H1 (cell line): ENCODE measurements at regions not wholly inside any gene's neighbourhood (a gene's known extent, or its start where the extent isn't known, plus 50 kb on each side); places are given as distances from the start of the nearest gene placed in this dataset.

ENCODE experiments used
- CTCF ChIA-PET: fragments of 300-600 bp; sonication (Branson Sonifier 250); formaldehyde crosslinking; loops from one replicate; lab custom pipeline; 2021; ENCODE audit not compliant: partially characterized antibody; lab: Charles Lee
- POLR2A ChIA-PET: fragments of 300-600 bp; sonication (Branson Sonifier 250); formaldehyde crosslinking; loops from one replicate; lab custom pipeline; 2021; ENCODE audit warnings: inconsistent platforms; ENCODE audit not compliant: partially characterized antibody; lab: Charles Lee
- DNase-seq, 2 experiments: peaks; one replicate each; pipeline versions ENCODE4 v3.0.0 to v3.0.0-alpha.2; 2010 to 2022; ENCODE audit warnings: low spot score in 2 of 2, low read depth in 1 of 2, mixed read lengths in 1 of 2
- FAIRE-seq: peaks from 2 replicates; lab custom pipeline; 2011; peaks lifted over from hg19 to GRCh38; lab: Jason Lieb, UNC
- H2AFZ ChIP-seq: 2 replicates; pipeline ENCODE4 v1.8.1; 2012; ENCODE audit warnings: low read length, inconsistent platforms
- H2AK5ac ChIP-seq: 2 replicates; pipeline ENCODE4 v1.6.1; 2013; ENCODE audit warnings: low read depth, low read length
- H2BK120ac ChIP-seq: replicated peaks from 2 replicates; pipeline ENCODE3; 2013; ENCODE audit warnings: low read depth, low read length, inconsistent platforms
- H2BK12ac ChIP-seq: 2 replicates; pipeline ENCODE4 v1.6.1; 2013; ENCODE audit warnings: low read depth, low read length
- H2BK15ac ChIP-seq: 2 replicates; pipeline ENCODE4 v1.6.1; 2013; ENCODE audit warnings: low read length
- H2BK20ac ChIP-seq: 2 replicates; pipeline ENCODE4 v1.6.1; 2013; ENCODE audit warnings: low read length
- H2BK5ac ChIP-seq: 2 replicates; pipeline ENCODE4 v1.6.1; 2013; ENCODE audit warnings: low read depth, low read length
- H3K14ac ChIP-seq: 2 replicates; pipeline ENCODE4 v1.6.1; 2013; ENCODE audit warnings: inconsistent platforms; ENCODE audit not compliant: insufficient read length
- H3K18ac ChIP-seq: 2 replicates; pipeline ENCODE4 v1.6.1; 2013; ENCODE audit warnings: low read length; ENCODE audit errors: extremely low read depth
- H3K23ac ChIP-seq: 2 replicates; pipeline ENCODE4 v1.6.1; 2013; ENCODE audit warnings: inconsistent platforms; ENCODE audit not compliant: insufficient read length
- H3K23me2 ChIP-seq: 2 replicates; pipeline ENCODE4 v1.6.1; 2013; ENCODE audit warnings: low read depth, low read length
- H3K27ac ChIP-seq: 2 replicates; pipeline ENCODE4 v1.6.1; 2011; ENCODE audit warnings: low read depth, low read length, inconsistent platforms
- H3K27me3 ChIP-seq, 4 experiments: replicated peaks in 1 of 4; 1 replicate in 1 of 4; 2 replicates in 3 of 4; pipeline versions ENCODE4 v1.6.1 to v1.8.1; 2011 to 2013; ENCODE audit warnings: low read length in 3 of 4, mild to moderate bottlenecking in 3 of 4, inconsistent platforms in 2 of 4, mixed read lengths in 2 of 4, moderate library complexity in 1 of 4; ENCODE audit not compliant: control insufficient read depth in 3 of 4, insufficient read depth in 3 of 4; ENCODE audit errors: extremely low read depth in 1 of 4
- H3K36me3 ChIP-seq, 4 experiments: 2 replicates each; pipeline versions ENCODE4 v1.6.1 to v1.8.1; 2011 to 2013; ENCODE audit warnings: mild to moderate bottlenecking in 4 of 4, low read length in 3 of 4, moderate library complexity in 2 of 4, control low read depth in 1 of 4, inconsistent platforms in 1 of 4; ENCODE audit not compliant: insufficient read depth in 4 of 4, control insufficient read depth in 2 of 4
- H3K4ac ChIP-seq: replicated peaks from 2 replicates; pipeline ENCODE3; 2013; ENCODE audit warnings: low read length, low read depth, mixed read lengths, inconsistent platforms; ENCODE audit not compliant: insufficient read length
- H3K4me1 ChIP-seq, 4 experiments: replicated peaks in 1 of 4; 1 replicate in 1 of 4; 2 replicates in 3 of 4; pipeline versions ENCODE4 v1.6.1 to v1.8.1; 2011 to 2013; ENCODE audit warnings: low read length in 3 of 4, inconsistent platforms in 2 of 4, mixed read lengths in 1 of 4; ENCODE audit not compliant: insufficient read depth in 4 of 4, control insufficient read depth in 3 of 4
- H3K4me2 ChIP-seq, 2 experiments: 2 replicates each; pipeline versions ENCODE4 v1.6.1 to v1.8.1; 2011 to 2013; ENCODE audit warnings: low read depth in 2 of 2, low read length in 2 of 2, control low read depth in 1 of 2, inconsistent platforms in 1 of 2, mild to moderate bottlenecking in 1 of 2; ENCODE audit not compliant: insufficient read depth in 1 of 2
- H3K4me3 ChIP-seq, 4 experiments: fragments of 200-600, 300-600 bp in 1 of 4; sonication (generic), shearing (Covaris generic), sonication (Bioruptor Twin) in 1 of 4; 2 replicates each; pipeline versions ENCODE4 v1.5.1 to v1.8.1; 2011 to 2016; ENCODE audit warnings: low read length in 4 of 4, low read depth in 3 of 4, control low read depth in 2 of 4, inconsistent platforms in 2 of 4, mild to moderate bottlenecking in 2 of 4, mixed read lengths in 1 of 4, moderate library complexity in 1 of 4; ENCODE audit not compliant: insufficient read depth in 2 of 4; ENCODE audit errors: extremely low read depth in 1 of 4
- H3K56ac ChIP-seq: replicated peaks from 2 replicates; pipeline ENCODE3; 2013; ENCODE audit warnings: low read depth, mild to moderate bottlenecking, mixed read lengths, low read length, inconsistent platforms; ENCODE audit not compliant: insufficient read length
- H3K79me1 ChIP-seq: 2 replicates; pipeline ENCODE4 v1.6.1; 2013; ENCODE audit warnings: low read depth, low read length, control low read depth
- H3K79me2 ChIP-seq, 2 experiments: 2 replicates each; pipeline versions ENCODE4 v1.6.1 to v1.8.1; 2012 to 2013; ENCODE audit warnings: low read length in 2 of 2, mild to moderate bottlenecking in 2 of 2, inconsistent platforms in 1 of 2; ENCODE audit not compliant: insufficient read depth in 2 of 2, control insufficient read depth in 1 of 2
- H3K9ac ChIP-seq, 4 experiments: replicated peaks in 1 of 4; 1 replicate in 1 of 4; 2 replicates in 3 of 4; pipeline versions ENCODE4 v1.6.1 to v1.8.1; 2011 to 2013; ENCODE audit warnings: low read depth in 3 of 4, low read length in 3 of 4, control low read depth in 2 of 4, mild to moderate bottlenecking in 2 of 4, moderate library complexity in 2 of 4, inconsistent platforms in 1 of 4; ENCODE audit errors: extremely low read depth in 1 of 4
- H3K9me3 ChIP-seq, 2 experiments: 2 replicates each; pipeline versions ENCODE4 v1.6.1 to v1.8.1; 2012 to 2013; ENCODE audit warnings: mild to moderate bottlenecking in 2 of 2, moderate library complexity in 2 of 2, control low read depth in 1 of 2, inconsistent platforms in 1 of 2, low read depth in 1 of 2, low read length in 1 of 2, mixed read lengths in 1 of 2; ENCODE audit not compliant: insufficient read depth in 2 of 2
- H4K20me1 ChIP-seq, 2 experiments: replicated peaks in 1 of 2; 2 replicates each; pipeline versions ENCODE3 to v1.8.1; 2011 to 2013; ENCODE audit warnings: inconsistent platforms in 2 of 2, low read length in 2 of 2, mild to moderate bottlenecking in 1 of 2; ENCODE audit not compliant: insufficient read depth in 2 of 2, control insufficient read depth in 1 of 2
- H4K5ac ChIP-seq: 2 replicates; pipeline ENCODE4 v1.6.1; 2013; ENCODE audit warnings: low read length, low read depth, mixed read lengths, inconsistent platforms; ENCODE audit not compliant: insufficient read length
- H4K8ac ChIP-seq: 2 replicates; pipeline ENCODE4 v1.8.0; 2013; ENCODE audit warnings: mild to moderate bottlenecking, moderate library complexity, low read length, inconsistent platforms; ENCODE audit not compliant: insufficient read depth; ENCODE audit errors: extremely low read depth
- H4K91ac ChIP-seq: replicated peaks from 2 replicates; pipeline ENCODE3; 2013; ENCODE audit warnings: low read length, mixed read lengths, inconsistent platforms; ENCODE audit not compliant: insufficient read length
- ATF3 ChIP-seq: IDR thresholded peaks from 2 replicates; pipeline ENCODE4 v1.6.1; 2011; ENCODE audit warnings: low read depth, mild to moderate bottlenecking, low read length; ENCODE audit not compliant: insufficient read depth
- BACH1 ChIP-seq: IDR thresholded peaks from 2 replicates; pipeline ENCODE4 v1.6.1; 2012; ENCODE audit warnings: low read length, improper control_type of control experiment
- BRCA1 ChIP-seq: IDR thresholded peaks from 2 replicates; pipeline ENCODE4 v1.6.1; 2012; ENCODE audit warnings: low read depth, low read length, improper control_type of control experiment
- CREB1 ChIP-seq: IDR thresholded peaks from 2 replicates; pipeline ENCODE4 v1.6.1; 2012; ENCODE audit warnings: inconsistent platforms
- GABPA ChIP-seq: IDR thresholded peaks from 2 replicates; pipeline ENCODE4 v1.6.1; 2011; ENCODE audit warnings: mild to moderate bottlenecking, low read length, moderate library complexity, borderline replicate concordance; ENCODE audit not compliant: insufficient read depth
- GTF2F1 ChIP-seq: IDR thresholded peaks from 2 replicates; pipeline ENCODE4 v1.6.1; 2012; ENCODE audit warnings: low read depth, low read length, improper control_type of control experiment, borderline replicate concordance
- HDAC6 ChIP-seq: IDR thresholded peaks from one replicate; pipeline ENCODE4 v1.7.1; 2012; ENCODE audit warnings: low read depth, mild to moderate bottlenecking, inconsistent platforms, low read length, moderate library complexity
- POLR2AphosphoS5 ChIP-seq: IDR thresholded peaks from 2 replicates; pipeline ENCODE4 v1.6.1; 2011; ENCODE audit warnings: low read depth, low read length
- RAD21 ChIP-seq, 2 experiments: IDR thresholded peaks in 1 of 2; conservative IDR thresholded peaks in 1 of 2; 2 replicates each; pipeline ENCODE4 v1.6.1; 2011; ENCODE audit warnings: low read depth in 2 of 2, low read length in 2 of 2, improper control_type of control experiment in 1 of 2, inconsistent platforms in 1 of 2, mild to moderate bottlenecking in 1 of 2, moderate library complexity in 1 of 2
- SP2 ChIP-seq: IDR thresholded peaks from 2 replicates; pipeline ENCODE4 v1.6.1; 2012; ENCODE audit warnings: mild to moderate bottlenecking, low read length, inconsistent platforms
- TEAD4 ChIP-seq: IDR thresholded peaks from 2 replicates; pipeline ENCODE4 v1.6.1; 2012; ENCODE audit warnings: low read depth, low read length, inconsistent platforms, mixed read lengths
- WGBS, 2 experiments: shearing (Covaris generic) in 1 of 2; methylation state at CpG; one replicate each; pipeline versions ENCODE4 v1.1.6 to v1.1.7; 2013 to 2015; ENCODE audit warnings: low lambda C conversion rate in 2 of 2, mixed read lengths in 2 of 2, inconsistent platforms in 1 of 2, low coverage in 1 of 2, missing lambda C conversion rate in 1 of 2; ENCODE audit not compliant: insufficient replicate concordance in 2 of 2, insufficient coverage in 1 of 2, insufficient read length in 1 of 2; ENCODE audit errors: extremely low coverage in 1 of 2, missing lambda C conversion rate in 1 of 2; 5-methylcytosine and 5-hydroxymethylcytosine counted together

DNA sequence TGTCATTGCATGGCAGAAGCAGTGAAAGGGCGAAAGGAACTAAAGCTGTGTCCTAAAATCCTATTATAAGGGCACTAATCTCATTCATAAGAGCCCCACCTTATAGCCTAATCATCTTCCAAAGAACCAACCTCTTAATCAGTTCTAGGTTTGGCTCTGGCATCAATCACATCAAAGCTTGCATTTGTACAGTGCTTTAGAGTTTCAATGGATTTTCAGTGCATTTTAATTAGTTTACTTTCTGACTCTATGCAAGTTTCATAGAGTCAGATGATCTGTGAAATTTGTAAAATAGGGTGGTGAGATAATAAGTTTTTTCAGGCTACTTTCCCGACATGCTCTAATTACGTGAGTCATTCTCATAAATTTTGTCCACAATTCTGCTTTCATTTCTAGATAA is 341.1 kb downstream of the DIPK2A start:
- no peak overlapping the region for H4K8ac ChIP-seq
- no peak overlapping the region for H2BK15ac ChIP-seq
- no peak overlapping the region for H3K18ac ChIP-seq
- H2BK20ac ChIP-seq: no peak overlapping the region
- H3K4me2 ChIP-seq: no peak overlapping the region
- no peaks in the 10 kb centered on the region for H3K4me1 ChIP-seq
- no peaks in the 10 kb centered on the region for H3K9me3 ChIP-seq
- no peak overlapping the region for H2BK120ac ChIP-seq
- no peak overlapping the region for H3K9ac ChIP-seq
- no peak overlapping the region for H4K5ac ChIP-seq
- no peak overlapping the region for H3K56ac ChIP-seq
- H3K27me3 ChIP-seq: peaks cover 0 to 1% (median 0%) of the 10 kb centered on the region in 4 experiments; a peak in 1 of 7 replicates
- no peaks in the 10 kb centered on the region for H3K23me2 ChIP-seq
- no peak overlapping the region for H3K4ac ChIP-seq
- TF ChIP-seq HDAC6 (no peak), POLR2AphosphoS5 (no peak), GABPA (no peak), ATF3 (no peak), RAD21 (IDR thresholded peaks at IDR 0.05 in 1 of 2, conservative IDR thresholded peaks at IDR 0.05 in 1 of 2; ENCODE audit: low read depth in 2 of 2, low read length in 2 of 2) (no peak), CREB1 (no peak), BACH1 (no peak), GTF2F1 (no peak), BRCA1 (no peak), TEAD4 (no peak), SP2 (no peak)
- no peaks in the 10 kb centered on the region for H3K79me1 ChIP-seq
- H2BK5ac ChIP-seq: no peak overlapping the region
- no peaks in the 10 kb centered on the region for H4K20me1 ChIP-seq
- 65% methylated on average over 3 of the region's 3 CpGs; no CpG with 5 or more reads in 1 of the 2 experiments for WGBS, 2 experiments
- H3K79me2 ChIP-seq: no peaks in the 10 kb centered on the region
- no peak overlapping the region for H3K14ac ChIP-seq
- H3K4me3 ChIP-seq: no peak overlapping the region
- no peak for FAIRE-seq
- no peak overlapping the region for H2BK12ac ChIP-seq
- no peak overlapping the region for H2AFZ ChIP-seq
- H3K36me3 ChIP-seq: no peaks in the 10 kb centered on the region
- POLR2A ChIA-PET: no interaction called here
- no peak overlapping the region for H3K27ac ChIP-seq
- H4K91ac ChIP-seq: no peak overlapping the region
- H2AK5ac ChIP-seq: no peak overlapping the region
- DNase-seq: no peak
- no peak overlapping the region for H3K23ac ChIP-seq
- CTCF ChIA-PET: interaction anchor here (0.5 kb wide), 1 partner anchor 360 kb away, joined by 3 read pairs; no protein-coding TSS in a partner anchor
